Renal cortical epithelial cell (primary cell): ENCODE measurements at regions not wholly inside any gene's neighbourhood (a gene's known extent, or its start where the extent isn't known, plus 50 kb on each side); places are given as distances from the start of the nearest gene placed in this dataset.

Source experiments
- DNase-seq: peaks from one replicate; pipeline ENCODE4 v3.0.0-alpha.2; 2011; ENCODE audit warnings: low read depth

DNA sequence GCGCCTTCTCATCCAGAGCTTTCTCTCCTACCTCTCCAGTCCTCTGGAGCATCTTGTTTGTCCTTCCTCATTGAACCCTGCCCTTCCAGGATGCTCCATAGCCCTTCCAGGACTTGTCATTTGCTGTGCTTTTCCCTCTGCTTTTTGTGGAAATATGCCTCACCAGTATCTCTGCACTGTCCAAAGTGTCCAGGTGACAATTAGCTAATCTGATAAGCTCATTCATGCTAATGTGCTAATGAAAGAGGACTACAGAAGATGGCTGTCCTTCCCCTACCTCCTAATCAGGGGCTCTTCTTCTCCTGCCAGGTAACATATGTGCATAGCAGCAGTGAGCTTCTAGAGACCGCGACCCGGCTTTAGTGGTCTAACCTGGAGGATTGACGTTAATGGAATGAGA lies 58.4 kb upstream of the OTX2 start:
- no peak for DNase-seq

DNA sequence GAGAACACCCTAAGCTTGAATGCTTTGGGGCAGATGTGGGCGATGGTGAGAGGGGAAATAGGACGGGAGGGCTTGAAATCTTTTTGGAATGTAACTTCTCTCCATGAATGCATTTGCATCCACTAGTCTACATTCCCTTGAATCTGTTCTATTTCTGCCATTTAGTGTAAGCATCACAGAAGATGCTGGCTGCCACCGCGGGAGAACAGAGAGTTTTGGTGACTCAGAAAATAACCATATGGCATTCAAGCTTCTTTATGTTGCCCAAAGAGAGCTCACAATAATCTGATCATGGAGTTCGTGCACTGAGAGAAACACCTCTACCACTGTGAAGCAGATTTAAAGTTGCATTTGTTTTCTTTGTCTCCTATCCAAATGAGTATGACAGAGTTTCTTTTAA lies 52.6 kb upstream of the OTX2 start:
- DNase-seq, result no peak

DNA sequence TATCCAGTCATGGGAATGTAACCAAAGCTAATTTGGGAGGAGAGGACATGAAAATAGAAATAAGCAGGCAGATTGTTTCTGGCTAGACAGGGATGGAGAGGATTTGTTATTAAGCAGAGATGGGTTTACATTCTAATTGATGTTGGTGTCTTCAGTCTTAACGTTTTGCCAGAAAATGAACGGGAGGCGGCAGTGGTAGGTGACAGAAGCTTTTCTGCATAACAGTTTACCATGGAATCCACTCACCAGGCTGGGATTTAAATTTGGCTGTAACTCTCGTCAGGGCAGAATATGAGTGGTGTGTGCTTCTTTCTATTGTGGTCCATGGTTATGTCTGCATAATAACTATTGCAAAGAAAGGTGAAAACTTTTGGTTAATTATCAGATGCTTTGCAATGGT lies 50.2 kb upstream of the OTX2 start:
- no peak for DNase-seq
